Mesendoderm (in vitro differentiated cells): ENCODE measurements at regions not wholly inside any gene's neighbourhood (a gene's known extent, or its start where the extent isn't known, plus 50 kb on each side); places are given as distances from the start of the nearest gene placed in this dataset.

Experiments
- DNase-seq: peaks from one replicate; pipeline ENCODE4 v3.0.0; 2013
- H2AK5ac ChIP-seq: 2 replicates; pipeline ENCODE4 v1.6.1; 2013; ENCODE audit warnings: low read length, inconsistent platforms
- H2BK120ac ChIP-seq: 2 replicates; pipeline ENCODE4 v1.6.1; 2013; ENCODE audit warnings: low read depth, mild to moderate bottlenecking, low read length, moderate library complexity, mixed read lengths
- H2BK15ac ChIP-seq: replicated peaks from 2 replicates; pipeline ENCODE4 v1.6.1; 2013; ENCODE audit warnings: low read depth, mild to moderate bottlenecking, moderate library complexity
- H2BK5ac ChIP-seq: 2 replicates; pipeline ENCODE4 v1.6.1; 2013; ENCODE audit warnings: low read length, inconsistent platforms
- H3K18ac ChIP-seq: 2 replicates; pipeline ENCODE4 v1.6.1; 2013; ENCODE audit warnings: mild to moderate bottlenecking, low read length, mixed read lengths
- H3K23ac ChIP-seq: one replicate; pipeline ENCODE4 v1.6.1; 2013; ENCODE audit warnings: low read length
- H3K27ac ChIP-seq: 2 replicates; pipeline ENCODE4 v1.5.1; 2013; ENCODE audit warnings: low read depth, mild to moderate bottlenecking, inconsistent platforms, low read length, moderate library complexity
- H3K27me3 ChIP-seq: 2 replicates; pipeline ENCODE4 v1.6.1; 2013; ENCODE audit warnings: low read length, control low read depth, mild to moderate bottlenecking, inconsistent platforms; ENCODE audit not compliant: insufficient read depth, poor library complexity
- H3K36me3 ChIP-seq: 2 replicates; pipeline ENCODE4 v1.6.1; 2013; ENCODE audit warnings: low read length, inconsistent platforms; ENCODE audit not compliant: control insufficient read depth, insufficient read depth
- H3K4ac ChIP-seq: one replicate; pipeline ENCODE4 v1.6.1; 2013; ENCODE audit warnings: low read depth, mild to moderate bottlenecking, low read length, moderate library complexity
- H3K4me1 ChIP-seq: 2 replicates; pipeline ENCODE4 v1.6.1; 2013; ENCODE audit warnings: low read depth, low read length, inconsistent platforms; ENCODE audit not compliant: control insufficient read depth
- H3K4me2 ChIP-seq: 2 replicates; pipeline ENCODE4 v1.6.1; 2013; ENCODE audit warnings: low read length
- H3K4me3 ChIP-seq: 2 replicates; pipeline ENCODE4 v1.5.1; 2013; ENCODE audit warnings: mild to moderate bottlenecking, low read length
- H3K56ac ChIP-seq: one replicate; pipeline ENCODE4 v1.6.1; 2013; ENCODE audit warnings: low read length
- H3K79me1 ChIP-seq: 2 replicates; pipeline ENCODE4 v1.6.1; 2013; ENCODE audit warnings: low read length, inconsistent platforms
- H3K79me2 ChIP-seq: 2 replicates; pipeline ENCODE4 v1.6.1; 2013; ENCODE audit warnings: mild to moderate bottlenecking, low read length; ENCODE audit not compliant: control insufficient read depth, insufficient read depth
- H3K9ac ChIP-seq: 2 replicates; pipeline ENCODE4 v1.6.1; 2013; ENCODE audit warnings: low read length, inconsistent platforms
- H4K5ac ChIP-seq: one replicate; pipeline ENCODE4 v1.6.1; 2013; ENCODE audit warnings: low read length
- H4K8ac ChIP-seq: one replicate; pipeline ENCODE4 v1.6.1; 2013; ENCODE audit warnings: low read depth, mild to moderate bottlenecking, control low read depth, low read length, moderate library complexity
- WGBS: extraction: QIAGEN DNeasy Blood & Tissue Kit; methylation state at CpG from one replicate; pipeline ENCODE4 v1.1.7; 2013; ENCODE audit warnings: low lambda C conversion rate, missing lambda C conversion rate; ENCODE audit not compliant: insufficient coverage; ENCODE audit errors: extremely low coverage; 5-methylcytosine and 5-hydroxymethylcytosine counted together

DNA sequence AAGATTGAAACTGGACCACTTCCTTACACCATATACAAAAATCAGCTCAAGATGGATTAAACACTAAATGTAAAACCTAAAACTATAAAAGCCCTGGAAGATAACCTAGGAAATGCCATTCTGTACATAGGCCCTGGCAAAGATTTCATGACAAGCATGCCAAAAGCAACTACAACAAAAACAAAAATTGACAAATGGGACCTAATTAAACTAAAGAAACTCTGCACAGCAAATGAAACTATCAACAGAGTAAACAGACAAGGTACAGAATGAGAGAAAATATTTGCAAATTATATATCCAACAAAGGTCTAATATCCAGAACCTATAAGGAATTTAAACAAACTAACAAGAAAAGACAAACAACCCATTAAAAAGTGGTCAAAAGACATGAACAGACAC, 173.1 kb upstream of the CCDC54 start:
- Histone ChIP-seq H2AK5ac (no peak overlapping the region), H2BK15ac (no peak overlapping the region), H3K56ac (no peak overlapping the region), H3K4ac (no peak overlapping the region), H3K9ac (no peak overlapping the region), H2BK120ac (no peak overlapping the region), H3K23ac (no peak overlapping the region), H3K4me1 (peaks cover 4% of the 10 kb centered on the region), H3K18ac (no peak overlapping the region), H3K27me3 (peaks cover 2% of the 10 kb centered on the region), H3K4me2 (no peak overlapping the region), H2BK5ac (no peak overlapping the region), H3K36me3 (no peaks in the 10 kb centered on the region), H3K79me1 (no peaks in the 10 kb centered on the region), H4K5ac (no peak overlapping the region), H3K27ac (no peak overlapping the region), H4K8ac (no peak overlapping the region), H3K79me2 (no peaks in the 10 kb centered on the region), H3K4me3 (no peak overlapping the region)
- no peak for DNase-seq

DNA sequence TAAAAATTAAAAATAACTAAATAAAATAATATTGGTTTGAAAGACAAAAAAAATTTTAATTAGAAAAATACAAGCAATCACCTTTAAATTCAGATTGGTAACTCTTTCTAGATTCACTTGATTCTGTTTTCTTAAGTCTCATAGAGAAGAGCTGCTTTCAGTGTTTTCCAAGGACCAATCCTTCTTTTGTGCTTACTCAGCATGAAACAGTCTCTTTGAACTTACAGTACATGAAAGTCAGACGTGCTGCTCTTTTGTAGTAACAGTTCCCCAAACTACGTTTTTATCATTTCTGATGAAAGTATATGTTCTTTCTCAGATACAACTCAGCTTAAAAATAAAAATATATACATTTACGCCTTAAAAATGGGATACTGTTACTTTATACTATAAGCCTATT, 171.9 kb upstream of the CCDC54 start:
- Histone ChIP-seq H4K5ac (no peak overlapping the region), H4K8ac (no peak overlapping the region), H3K36me3 (no peaks in the 10 kb centered on the region), H3K4ac (no peak overlapping the region), H3K9ac (no peak overlapping the region), H2BK5ac (no peak overlapping the region), H3K4me2 (no peak overlapping the region), H3K56ac (no peak overlapping the region), H3K4me1 (peaks cover 4% of the 10 kb centered on the region), H2BK120ac (no peak overlapping the region), H3K4me3 (no peak overlapping the region), H3K18ac (no peak overlapping the region), H2BK15ac (no peak overlapping the region), H3K23ac (no peak overlapping the region), H3K79me1 (no peaks in the 10 kb centered on the region), H3K27me3 (peaks cover 2% of the 10 kb centered on the region), H2AK5ac (no peak overlapping the region), H3K79me2 (no peaks in the 10 kb centered on the region), H3K27ac (no peak overlapping the region)
- no peak for DNase-seq
- no CpG with 5 or more reads among the region's 3 CpGs for WGBS

DNA sequence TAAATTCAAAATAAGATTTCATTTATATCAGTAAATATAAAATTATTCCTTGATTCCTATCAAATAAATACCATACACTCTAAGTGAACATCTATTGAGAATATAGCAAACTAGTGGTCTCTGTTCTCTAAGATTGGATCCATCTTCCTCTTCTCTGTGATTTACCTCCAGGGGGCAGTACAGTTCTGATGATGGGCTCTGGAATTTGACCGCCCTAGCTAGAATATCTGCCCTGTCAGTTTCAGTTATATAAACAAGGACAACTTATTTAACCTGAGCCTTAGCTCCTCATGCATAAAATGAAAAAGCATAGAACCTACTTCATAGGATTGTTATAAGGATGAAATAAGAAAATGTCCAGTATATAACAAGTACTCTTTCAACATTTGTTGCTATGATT, 171.1 kb upstream of the CCDC54 start:
- H3K56ac ChIP-seq, result no peak overlapping the region
- H3K27me3 ChIP-seq, result peaks cover 2% of the 10 kb centered on the region
- H3K79me1 ChIP-seq, result no peaks in the 10 kb centered on the region
- no peak overlapping the region for H2BK5ac ChIP-seq
- no peak overlapping the region for H3K9ac ChIP-seq
- H3K4me3 ChIP-seq, result no peak overlapping the region
- H3K4me2 ChIP-seq, result no peak overlapping the region
- no peak overlapping the region for H2BK15ac ChIP-seq
- peaks cover 4% of the 10 kb centered on the region for H3K4me1 ChIP-seq
- H2AK5ac ChIP-seq, result no peak overlapping the region
- H4K8ac ChIP-seq, result no peak overlapping the region
- no peaks in the 10 kb centered on the region for H3K36me3 ChIP-seq
- no peak overlapping the region for H3K23ac ChIP-seq
- H2BK120ac ChIP-seq, result no peak overlapping the region
- H3K79me2 ChIP-seq, result no peaks in the 10 kb centered on the region
- peak; percentile 70 for DNase-seq
- no peak overlapping the region for H3K18ac ChIP-seq
- H3K4ac ChIP-seq, result no peak overlapping the region
- H4K5ac ChIP-seq, result no peak overlapping the region
- no peak overlapping the region for H3K27ac ChIP-seq
- no CpG with 5 or more reads among the region's 1 CpG for WGBS

DNA sequence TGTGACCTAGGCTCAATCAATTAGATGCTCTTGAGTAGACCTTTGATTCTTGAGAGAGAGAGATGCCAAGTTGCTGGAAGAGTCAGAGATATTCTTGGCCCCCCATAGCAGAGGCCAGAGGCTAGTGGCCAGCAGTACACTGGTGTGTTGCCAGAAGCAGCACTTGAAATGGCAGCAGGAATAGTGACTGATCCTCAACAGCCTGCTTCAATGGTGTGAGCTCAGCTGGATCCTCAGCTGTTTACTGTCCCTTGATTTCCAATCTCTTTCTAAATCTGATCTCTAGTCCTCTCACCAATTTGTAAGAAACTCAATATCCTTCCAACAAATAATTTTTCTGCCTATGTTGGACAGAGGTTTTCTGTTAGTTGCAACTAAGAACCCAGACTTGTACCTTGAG, 170.3 kb upstream of the CCDC54 start:
- Histone ChIP-seq H3K79me1 (no peaks in the 10 kb centered on the region), H3K27ac (no peak overlapping the region)

DNA sequence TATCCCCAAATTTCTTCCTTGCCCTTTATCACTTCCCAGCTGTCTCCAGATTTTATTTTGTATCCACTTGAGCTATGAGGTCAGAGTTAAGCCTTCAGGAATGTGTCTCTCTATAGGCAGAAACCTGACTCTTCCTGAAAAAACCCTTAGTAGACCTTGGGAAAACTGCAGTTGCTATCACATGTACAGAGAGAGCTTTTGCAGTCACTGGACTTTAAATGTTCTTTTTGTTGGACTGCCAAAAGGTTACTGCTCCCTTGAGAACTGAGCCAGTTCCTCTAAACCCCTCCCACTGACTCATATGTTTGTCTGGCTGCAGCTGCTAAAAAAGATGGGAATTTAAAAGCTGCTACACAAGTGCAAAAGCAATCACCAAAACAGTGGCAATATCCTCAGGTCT, 169.1 kb upstream of the CCDC54 start:
- Histone ChIP-seq H4K8ac (peak overlapping the region; percentile 76), H3K56ac (no peak overlapping the region), H3K27me3 (peaks cover 2% of the 10 kb centered on the region), H3K9ac (no peak overlapping the region), H3K4me2 (no peak overlapping the region), H2BK120ac (no peak overlapping the region), H2AK5ac (no peak overlapping the region), H3K18ac (no peak overlapping the region), H2BK5ac (no peak overlapping the region), H3K27ac (no peak overlapping the region), H4K5ac (no peak overlapping the region), H3K4ac (no peak overlapping the region), H2BK15ac (no peak overlapping the region), H3K36me3 (no peaks in the 10 kb centered on the region), H3K79me1 (no peaks in the 10 kb centered on the region), H3K23ac (no peak overlapping the region), H3K4me3 (no peak overlapping the region), H3K4me1 (peaks cover 4% of the 10 kb centered on the region), H3K79me2 (no peaks in the 10 kb centered on the region)
- DNase-seq, result no peak

More for the DNA sequence above, 170.3 kb upstream of the CCDC54 start:
- Histone ChIP-seq H3K4me2 (no peak overlapping the region), H2BK120ac (no peak overlapping the region), H2BK15ac (no peak overlapping the region), H4K8ac (no peak overlapping the region), H3K4me1 (peaks cover 4% of the 10 kb centered on the region), H3K36me3 (no peaks in the 10 kb centered on the region), H3K27me3 (peaks cover 2% of the 10 kb centered on the region), H3K4me3 (no peak overlapping the region), H2BK5ac (no peak overlapping the region), H4K5ac (no peak overlapping the region), H2AK5ac (no peak overlapping the region), H3K56ac (no peak overlapping the region), H3K18ac (no peak overlapping the region), H3K79me2 (no peaks in the 10 kb centered on the region), H3K23ac (no peak overlapping the region), H3K9ac (no peak overlapping the region), H3K4ac (no peak overlapping the region)
- DNase-seq, result no peak

DNA sequence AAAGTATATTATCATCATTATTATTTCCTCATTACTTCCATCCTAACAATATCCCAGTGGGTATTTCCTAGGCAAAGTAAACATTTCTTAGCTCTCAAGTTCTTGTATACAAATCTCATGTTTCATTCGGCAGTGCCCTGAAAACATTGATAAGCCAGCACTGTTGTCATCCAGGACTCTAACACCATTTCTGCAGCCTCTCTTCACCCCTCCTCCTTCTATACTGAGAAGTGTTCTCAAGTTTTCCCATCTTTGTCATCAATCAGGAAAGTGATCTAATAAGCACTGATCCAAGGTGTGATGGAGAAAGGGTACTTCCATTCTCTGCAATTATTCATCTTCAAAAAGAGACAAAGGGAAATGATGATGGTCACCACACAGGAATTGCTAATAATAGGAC, 168.4 kb upstream of the CCDC54 start:
- no peak for DNase-seq
- no peak overlapping the region for H3K4me3 ChIP-seq
- no peak overlapping the region for H3K23ac ChIP-seq
- peaks cover 4% of the 10 kb centered on the region for H3K4me1 ChIP-seq
- H3K56ac ChIP-seq, result no peak overlapping the region
- no CpG with 5 or more reads among the region's 1 CpG for WGBS
- no peaks in the 10 kb centered on the region for H3K79me1 ChIP-seq
- no peak overlapping the region for H2BK120ac ChIP-seq
- H2BK15ac ChIP-seq, result no peak overlapping the region
- H3K36me3 ChIP-seq, result no peaks in the 10 kb centered on the region
- H3K9ac ChIP-seq, result no peak overlapping the region
- H3K27me3 ChIP-seq, result peaks cover 2% of the 10 kb centered on the region
- H3K4me2 ChIP-seq, result no peak overlapping the region
- H3K18ac ChIP-seq, result no peak overlapping the region
- no peaks in the 10 kb centered on the region for H3K79me2 ChIP-seq
- H4K5ac ChIP-seq, result no peak overlapping the region
- no peak overlapping the region for H3K4ac ChIP-seq
- H3K27ac ChIP-seq, result no peak overlapping the region
- no peak overlapping the region for H2BK5ac ChIP-seq
- H2AK5ac ChIP-seq, result no peak overlapping the region
- H4K8ac ChIP-seq, result no peak overlapping the region
